Endodermal cell (in vitro differentiated cells): ENCODE measurements at regions not wholly inside any gene's neighbourhood (a gene's known extent, or its start where the extent isn't known, plus 50 kb on each side); places are given as distances from the start of the nearest gene placed in this dataset.
A peak's percentile ranks its signal among the peaks of the same experiment; 100 is the strongest.

Experiments used
- DNase-seq: peaks from one replicate; pipeline ENCODE4 v3.0.0-alpha.2; 2017
- H3K27ac ChIP-seq: 2 replicates; pipeline ENCODE4 v1.5.1; 2013; ENCODE audit warnings: mild to moderate bottlenecking, low read depth, low read length, moderate library complexity
- H3K27me3 ChIP-seq: 2 replicates; pipeline ENCODE4 v1.6.1; 2013; ENCODE audit warnings: mild to moderate bottlenecking, low read length, moderate library complexity; ENCODE audit not compliant: insufficient read depth, control insufficient read depth, poor library complexity, severe bottlenecking
- H3K36me3 ChIP-seq: 2 replicates; pipeline ENCODE4 v1.7.0; 2013; ENCODE audit warnings: mild to moderate bottlenecking, low read length, moderate library complexity; ENCODE audit not compliant: control insufficient read depth, insufficient read depth
- H3K4me1 ChIP-seq: one replicate; pipeline ENCODE4 v1.7.0; 2013; ENCODE audit warnings: low read length; ENCODE audit not compliant: control insufficient read depth, insufficient read depth
- H3K4me3 ChIP-seq: 2 replicates; pipeline ENCODE4 v1.5.1; 2013; ENCODE audit warnings: mild to moderate bottlenecking, low read length, moderate library complexity
- H3K9ac ChIP-seq: 2 replicates; pipeline ENCODE4 v1.6.1; 2013; ENCODE audit warnings: mild to moderate bottlenecking, low read length, moderate library complexity; ENCODE audit not compliant: poor library complexity, severe bottlenecking; ENCODE audit errors: extremely low read depth
- H3K9me3 ChIP-seq: 2 replicates; pipeline ENCODE4 v1.6.1; 2013; ENCODE audit warnings: mild to moderate bottlenecking, low read length, moderate library complexity; ENCODE audit not compliant: control insufficient read depth
- H3K27ac Mint-ChIP-seq: 2 replicates; pipeline ENCODE4 v1.8.0; 2020; ENCODE audit warnings: mixed read lengths
- H3K27me3 Mint-ChIP-seq: 2 replicates; pipeline ENCODE4 v1.8.0; 2021; ENCODE audit warnings: mild to moderate bottlenecking, mixed read lengths; ENCODE audit not compliant: insufficient read depth
- H3K36me3 Mint-ChIP-seq: 2 replicates; pipeline ENCODE4 v1.8.0; 2020; ENCODE audit warnings: low read depth, mixed read lengths
- H3K4me1 Mint-ChIP-seq: 2 replicates; pipeline ENCODE4 v1.8.0; 2020; ENCODE audit warnings: mixed read lengths
- H3K4me3 Mint-ChIP-seq: 2 replicates; pipeline ENCODE4 v1.8.0; 2020; ENCODE audit warnings: mild to moderate bottlenecking, moderate library complexity, mixed read lengths
- H3K9me3 Mint-ChIP-seq: 2 replicates; pipeline ENCODE4 v1.8.0; 2020; ENCODE audit warnings: mild to moderate bottlenecking, mixed read lengths
- CTCF ChIP-seq: fragments of 200-600 bp; sonication (generic); conservative IDR thresholded peaks from 2 replicates; pipeline ENCODE4 v1.5.0; 2021; ENCODE audit warnings: antibody characterized with exemption, mild to moderate bottlenecking
- WGBS, 2 experiments: methylation state at CpG; one replicate each; pipeline versions ENCODE4 v1.1.5 to v1.1.7; 2013; ENCODE audit warnings: missing lambda C conversion rate in 2 of 2, mixed read lengths in 1 of 2; ENCODE audit not compliant: insufficient coverage in 1 of 2, insufficient read length in 1 of 2; 5-methylcytosine and 5-hydroxymethylcytosine counted together

GRCh38 chr6:900716-901605 lies 208.0 kb upstream of the EXOC2 start:
- no peak for TF ChIP-seq CTCF
- no peak overlapping the region for H3K4me3 ChIP-seq
- H3K27ac Mint-ChIP-seq, result no peak overlapping the region

GRCh38 chr6:897528-898207 lies 204.7 kb upstream of the EXOC2 start:
- H3K27me3 Mint-ChIP-seq, result no peaks in the 10 kb centered on the region
- no peaks in the 10 kb centered on the region for H3K36me3 ChIP-seq
- no peak for TF ChIP-seq CTCF
- H3K27ac Mint-ChIP-seq, result no peak overlapping the region
- no peaks in the 10 kb centered on the region for H3K4me1 ChIP-seq
- H3K4me3 ChIP-seq, result no peak overlapping the region
- H3K4me3 Mint-ChIP-seq, result no peak overlapping the region
- no peaks in the 10 kb centered on the region for H3K9me3 ChIP-seq
- no peak for DNase-seq
- 92 to 95% methylated on average over 11 to 12 of the region's 12 CpGs for WGBS, 2 experiments
- H3K36me3 Mint-ChIP-seq, result no peaks in the 10 kb centered on the region
- peaks cover 5% of the 10 kb centered on the region for H3K27me3 ChIP-seq
- H3K9ac ChIP-seq, result no peak overlapping the region
- H3K9me3 Mint-ChIP-seq, result no peaks in the 10 kb centered on the region
- no peaks in the 10 kb centered on the region for H3K4me1 Mint-ChIP-seq
- H3K27ac ChIP-seq, result no peak overlapping the region

More at GRCh38 chr6:900716-901605, 208.0 kb upstream of the EXOC2 start:
- DNase-seq, result no peak
- WGBS, 2 experiments, result 92% methylated on average over 19 to 24 of the region's 24 CpGs
- Histone ChIP-seq H3K27ac (no peak overlapping the region), H3K36me3 (no peaks in the 10 kb centered on the region), H3K9me3 (no peaks in the 10 kb centered on the region), H3K4me1 (no peaks in the 10 kb centered on the region), H3K27me3 (peaks cover 5% of the 10 kb centered on the region), H3K9ac (no peak overlapping the region)
- Mint-ChIP-seq H3K4me1 (no peaks in the 10 kb centered on the region), H3K27me3 (no peaks in the 10 kb centered on the region), H3K9me3 (no peaks in the 10 kb centered on the region), H3K4me3 (no peak overlapping the region), H3K36me3 (no peaks in the 10 kb centered on the region)

- no peaks in the 10 kb centered on the region for H3K4me1 ChIP-seq
- DNase-seq, result peak; percentile 70
- H3K4me3 ChIP-seq, result no peak overlapping the region
- H3K9me3 ChIP-seq, result no peaks in the 10 kb centered on the region
- no peak overlapping the region for H3K9ac ChIP-seq
- H3K4me3 Mint-ChIP-seq, result no peak overlapping the region
- no peaks in the 10 kb centered on the region for H3K36me3 ChIP-seq
- H3K4me1 Mint-ChIP-seq, result no peaks in the 10 kb centered on the region
- no peak overlapping the region for H3K27ac Mint-ChIP-seq
- no peaks in the 10 kb centered on the region for H3K27me3 ChIP-seq
- H3K9me3 Mint-ChIP-seq, result no peaks in the 10 kb centered on the region
- 85 to 88% methylated on average over 3 to 6 of the region's 6 CpGs for WGBS, 2 experiments
- H3K36me3 Mint-ChIP-seq, result no peaks in the 10 kb centered on the region
- no peaks in the 10 kb centered on the region for H3K27me3 Mint-ChIP-seq
- H3K27ac ChIP-seq, result no peak overlapping the region
- peak; percentile 79 for TF ChIP-seq CTCF
Observed at GRCh38 chr6:894274-894673, 201.3 kb upstream of the EXOC2 start.
